ENCODE measurements at regions not wholly inside any gene's neighbourhood (a gene's known extent, or its start where the extent isn't known, plus 50 kb on each side); places are given as distances from the start of the nearest gene placed in this dataset.

GRCh38 chr3:72445827-72446217 lies 402.4 kb downstream of the SHQ1 start:
- TF ChIP-seq CTCF (IDR thresholded peaks at IDR 0.05) (no peak), POLR2A (IDR thresholded peaks at IDR 0.05) (no peak), EP300 (IDR thresholded peaks at IDR 0.05; ENCODE audit: low read depth) (no peak), POLR2AphosphoS5 (IDR thresholded peaks at IDR 0.05) (no peak)

All from transverse colon (tissue), 4 donors.